SK-N-SH (cell line): ENCODE measurements at regions not wholly inside any gene's neighbourhood (a gene's known extent, or its start where the extent isn't known, plus 50 kb on each side); places are given as distances from the start of the nearest gene placed in this dataset.

Experiments used
- CTCF ChIA-PET: fragments of 300-600, 350-600 bp; formaldehyde crosslinking; extraction: SDS; loops from one replicate; lab custom pipeline; 2021; lab: Yijun Ruan, JAX
- POLR2A ChIA-PET: fragments of 350-600 bp; sonication (Branson Sonifier 250); formaldehyde crosslinking; extraction: SDS; loops from one replicate; lab custom pipeline; 2020; ENCODE audit warnings: antibody characterized with exemption, inconsistent platforms; lab: Yijun Ruan, JAX
- DNase-seq: peaks from one replicate; pipeline ENCODE4 v3.0.0; 2012
- H2AFZ ChIP-seq: fragments of 200-600 bp; sonication (generic); 2 replicates; pipeline ENCODE4 v1.8.1; 2016; ENCODE audit warnings: antibody characterized with exemption, mild to moderate bottlenecking, low read depth
- H3F3A ChIP-seq: fragments of 200-600 bp; sonication (generic); replicated peaks from 2 replicates; pipeline ENCODE3; 2016; ENCODE audit warnings: antibody characterized with exemption, mild to moderate bottlenecking; ENCODE audit not compliant: insufficient read depth
- H3K27ac ChIP-seq, 2 experiments: fragments of 200-500 bp in 1 of 2; fragments of 200-600 bp in 1 of 2; sonication (Bioruptor generic) in 1 of 2; sonication (generic), shearing (Covaris generic) in 1 of 2; 2 replicates each; pipeline versions ENCODE4 v1.5.1 to v1.6.1; 2014 to 2016; ENCODE audit warnings: low read depth in 2 of 2, inconsistent platforms in 1 of 2, low read length in 1 of 2, mild to moderate bottlenecking in 1 of 2, mixed read lengths in 1 of 2
- H3K27me3 ChIP-seq: fragments of 200-600 bp; sonication (generic), shearing (Covaris generic); 2 replicates; pipeline ENCODE4 v1.6.1; 2016; ENCODE audit warnings: mixed run types; ENCODE audit not compliant: insufficient read depth
- H3K36me3 ChIP-seq, 2 experiments: fragments of 200-500 bp in 1 of 2; fragments of 200-600 bp in 1 of 2; sonication (Bioruptor generic) in 1 of 2; sonication (generic) in 1 of 2; replicated peaks in 1 of 2; 2 replicates each; pipeline versions ENCODE3 to v1.5.1; 2014 to 2016; ENCODE audit warnings: low read length in 1 of 2, mild to moderate bottlenecking in 1 of 2; ENCODE audit not compliant: insufficient read depth in 2 of 2, control insufficient read depth in 1 of 2
- H3K4me1 ChIP-seq, 2 experiments: fragments of 200-500 bp in 1 of 2; fragments of 200-600 bp in 1 of 2; sonication (Bioruptor generic) in 1 of 2; sonication (generic), shearing (Covaris generic) in 1 of 2; 2 replicates each; pipeline versions ENCODE4 v1.5.1 to v1.6.1; 2014 to 2016; ENCODE audit warnings: low read depth in 1 of 2, low read length in 1 of 2, mixed run types in 1 of 2; ENCODE audit not compliant: insufficient read depth in 2 of 2, control insufficient read depth in 1 of 2
- H3K4me2 ChIP-seq: fragments of 200-600 bp; sonication (generic), shearing (Covaris generic); 2 replicates; pipeline ENCODE4 v1.6.1; 2017; ENCODE audit warnings: mixed run types
- H3K4me3 ChIP-seq, 2 experiments: fragments of 200-500 bp in 1 of 2; fragments of 200-600 bp in 1 of 2; sonication (Bioruptor generic) in 1 of 2; sonication (generic), shearing (Covaris generic) in 1 of 2; 2 replicates each; pipeline versions ENCODE4 v1.5.1 to v1.8.1; 2014 to 2016; ENCODE audit warnings: low read depth in 2 of 2, inconsistent platforms in 1 of 2, low read length in 1 of 2, mild to moderate bottlenecking in 1 of 2, mixed read lengths in 1 of 2, moderate library complexity in 1 of 2
- H3K79me2 ChIP-seq: fragments of 200-600 bp; sonication (generic); 2 replicates; pipeline ENCODE4 v1.8.1; 2017; ENCODE audit warnings: mild to moderate bottlenecking; ENCODE audit not compliant: insufficient read depth
- H3K9ac ChIP-seq: fragments of 200-600 bp; sonication (generic); 2 replicates; pipeline ENCODE4 v1.6.1; 2017; ENCODE audit warnings: mixed run types
- H3K9me2 ChIP-seq: fragments of 200-600 bp; sonication (generic); 2 replicates; pipeline ENCODE4 v1.6.1; 2017; ENCODE audit warnings: mixed run types
- H3K9me3 ChIP-seq: fragments of 200-600 bp; sonication (generic); 2 replicates; pipeline ENCODE4 v1.6.1; 2017; ENCODE audit warnings: mixed run types, mild to moderate bottlenecking, moderate library complexity
- H4K20me1 ChIP-seq: fragments of 200-600 bp; sonication (generic); 2 replicates; pipeline ENCODE4 v1.6.1; 2017; ENCODE audit warnings: mild to moderate bottlenecking, mixed run types; ENCODE audit not compliant: insufficient read depth
- ELF1 ChIP-seq: IDR thresholded peaks from 2 replicates; pipeline ENCODE4 v1.4.0; 2012
- FOXJ3 ChIP-seq: sonication (generic); formaldehyde crosslinking; IDR thresholded peaks from 2 replicates; pipeline ENCODE4 v1.5.1; 2020; ENCODE audit warnings: mild to moderate bottlenecking, missing genetic modification reagents
- GATA2 ChIP-seq: sonication (generic); formaldehyde crosslinking; IDR thresholded peaks from 2 replicates; pipeline ENCODE4 v1.5.0; 2020; ENCODE audit warnings: mild to moderate bottlenecking, missing genetic modification reagents
- POLR2AphosphoS5 ChIP-seq: IDR thresholded peaks from 2 replicates; pipeline ENCODE4 v1.6.1; 2012; ENCODE audit warnings: low read depth, low read length
- RCOR1 ChIP-seq: fragments of 150-350 bp; IDR thresholded peaks from 2 replicates; pipeline ENCODE4 v1.6.1; 2017; ENCODE audit warnings: antibody characterized with exemption, low read length
- RFX5 ChIP-seq: IDR thresholded peaks from 2 replicates; pipeline ENCODE4 v1.6.1; 2012; ENCODE audit warnings: mild to moderate bottlenecking, improper control_type of control experiment, low read length
- RXRA ChIP-seq: IDR thresholded peaks from 2 replicates; pipeline ENCODE4 v1.4.0; 2012; ENCODE audit warnings: low read depth, mild to moderate bottlenecking, borderline replicate concordance
- TAF1 ChIP-seq: IDR thresholded peaks from 2 replicates; pipeline ENCODE4 v1.6.1; 2012; ENCODE audit warnings: low read depth, mild to moderate bottlenecking, low read length, moderate library complexity, borderline replicate concordance
- WGBS: methylation state at CpG from one replicate; pipeline ENCODE4 v1.1.6; 2017; ENCODE audit warnings: low lambda C conversion rate; 5-methylcytosine and 5-hydroxymethylcytosine counted together
- TF ChIP-seq, protein P1 (sequence below): fragments of 150-350 bp; IDR thresholded peaks from 2 replicates; pipeline ENCODE4 v1.6.1; 2016; ENCODE audit warnings: mild to moderate bottlenecking, low read depth, low read length
- TF ChIP-seq, protein P2 (sequence below): fragments of 150-350 bp; IDR thresholded peaks from 2 replicates; pipeline ENCODE4 v1.6.1; 2017; ENCODE audit warnings: antibody characterized with exemption, low read length, low read depth, borderline replicate concordance
- TF ChIP-seq, protein P3 (sequence below): fragments of 200-600 bp; sonication (generic); IDR thresholded peaks from 2 replicates; pipeline ENCODE4 v1.6.1; 2017; ENCODE audit warnings: antibody characterized with exemption, mild to moderate bottlenecking, moderate library complexity

DNA sequence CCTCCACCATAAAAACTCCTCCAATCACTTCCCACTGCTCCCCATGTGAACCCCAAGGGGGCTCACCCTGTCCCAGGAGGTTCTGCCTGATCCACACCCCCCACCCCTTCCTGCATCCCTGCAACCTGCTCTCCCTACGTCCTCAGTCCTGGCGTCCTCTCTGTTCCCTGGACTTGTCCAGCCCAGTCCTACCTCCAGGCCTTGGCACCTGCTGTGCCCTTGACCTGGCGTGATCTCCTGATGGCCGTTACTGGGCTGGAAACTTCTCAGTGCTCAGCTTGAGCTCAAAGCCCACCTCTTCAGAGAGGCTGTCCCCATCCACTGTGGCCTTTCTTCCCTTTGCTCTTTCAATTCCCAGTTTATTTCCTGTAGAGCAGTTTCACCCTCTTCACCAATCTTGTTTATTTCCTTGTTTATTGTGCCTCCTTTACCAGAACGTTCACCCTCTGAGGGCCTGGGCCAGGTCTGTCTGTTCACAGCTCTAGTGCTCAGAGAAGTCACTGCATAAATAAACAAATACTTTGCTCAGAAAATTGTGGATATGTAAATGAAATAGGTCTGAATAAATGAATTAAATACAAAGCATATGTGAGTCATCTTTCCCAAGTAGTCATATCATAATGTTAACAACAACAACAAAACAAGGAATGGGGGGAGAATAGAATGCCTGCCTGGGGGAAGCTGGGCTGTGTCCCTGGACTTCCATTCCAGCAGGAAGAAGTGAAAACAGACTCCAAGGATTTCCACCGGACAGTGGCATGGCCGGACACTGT is 175.7 kb upstream of the SULF2 start:
- CTCF ChIA-PET = interaction anchor here (0.6 to 1.1 kb wide), 3 partner anchors 8 to 659 kb away, joined by 3 read pairs; no protein-coding TSS in a partner anchor
- WGBS = 79% methylated on average over 7 of the region's 7 CpGs

DNA sequence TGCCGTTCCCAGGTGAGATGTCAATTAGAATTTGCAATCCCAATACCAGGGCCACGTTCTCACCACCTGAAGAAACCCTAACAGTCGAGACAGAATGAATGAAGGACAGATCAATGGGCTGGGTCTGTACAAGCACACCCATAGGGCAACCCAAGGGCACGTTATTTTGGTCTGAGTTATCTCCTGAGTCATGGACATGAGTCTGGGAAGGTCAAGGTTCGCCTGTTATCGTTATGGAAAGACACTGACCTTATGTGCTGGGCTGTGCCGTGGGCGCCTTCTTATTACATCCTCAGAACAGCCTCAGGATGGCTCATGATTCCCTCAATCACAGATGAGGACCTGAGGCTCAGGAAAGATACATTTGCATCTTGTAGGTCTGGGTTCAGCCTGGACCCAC is 175.0 kb upstream of the SULF2 start:
- TF ChIP-seq FOXJ3 (CRISPR knock-in tag) (no peak), TAF1 (no peak), GATA2 (CRISPR knock-in tag) (no peak)
- TF ChIP-seq, protein P1, sequence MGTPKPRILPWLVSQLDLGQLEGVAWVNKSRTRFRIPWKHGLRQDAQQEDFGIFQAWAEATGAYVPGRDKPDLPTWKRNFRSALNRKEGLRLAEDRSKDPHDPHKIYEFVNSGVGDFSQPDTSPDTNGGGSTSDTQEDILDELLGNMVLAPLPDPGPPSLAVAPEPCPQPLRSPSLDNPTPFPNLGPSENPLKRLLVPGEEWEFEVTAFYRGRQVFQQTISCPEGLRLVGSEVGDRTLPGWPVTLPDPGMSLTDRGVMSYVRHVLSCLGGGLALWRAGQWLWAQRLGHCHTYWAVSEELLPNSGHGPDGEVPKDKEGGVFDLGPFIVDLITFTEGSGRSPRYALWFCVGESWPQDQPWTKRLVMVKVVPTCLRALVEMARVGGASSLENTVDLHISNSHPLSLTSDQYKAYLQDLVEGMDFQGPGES = no peak
- TF ChIP-seq, protein P2, sequence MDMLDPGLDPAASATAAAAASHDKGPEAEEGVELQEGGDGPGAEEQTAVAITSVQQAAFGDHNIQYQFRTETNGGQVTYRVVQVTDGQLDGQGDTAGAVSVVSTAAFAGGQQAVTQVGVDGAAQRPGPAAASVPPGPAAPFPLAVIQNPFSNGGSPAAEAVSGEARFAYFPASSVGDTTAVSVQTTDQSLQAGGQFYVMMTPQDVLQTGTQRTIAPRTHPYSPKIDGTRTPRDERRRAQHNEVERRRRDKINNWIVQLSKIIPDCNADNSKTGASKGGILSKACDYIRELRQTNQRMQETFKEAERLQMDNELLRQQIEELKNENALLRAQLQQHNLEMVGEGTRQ = no peak
- CTCF ChIA-PET = interaction anchor here (0.6 to 1.1 kb wide), 2 partner anchors 9 to 660 kb away, joined by 3 read pairs; no protein-coding TSS in a partner anchor
- no peak overlapping the region for H3K9ac ChIP-seq
- H3K4me3 ChIP-seq = no peak overlapping the region
- H3K27me3 ChIP-seq = no peaks in the 10 kb centered on the region
- POLR2A ChIA-PET = no interaction called here
- no peak overlapping the region for H3K27ac ChIP-seq
- 58% methylated on average over 6 of the region's 8 CpGs for WGBS
- no peak overlapping the region for H2AFZ ChIP-seq
- no peaks in the 10 kb centered on the region for H3K79me2 ChIP-seq
- H3K9me3 ChIP-seq = no peaks in the 10 kb centered on the region
- H3K9me2 ChIP-seq = no peaks in the 10 kb centered on the region
- no peak for DNase-seq
- peaks cover 0 to 57% of the 10 kb centered on the region in 2 experiments; a peak in 2 of 4 replicates for H3K4me1 ChIP-seq
- no peaks in the 10 kb centered on the region for H3F3A ChIP-seq
- no peaks in the 10 kb centered on the region for H3K36me3 ChIP-seq
- no peaks in the 10 kb centered on the region for H4K20me1 ChIP-seq
- no peak overlapping the region for H3K4me2 ChIP-seq

More for the DNA sequence above, 175.7 kb upstream of the SULF2 start:
- Histone ChIP-seq H3K4me2 (no peak overlapping the region), H3K9me3 (no peaks in the 10 kb centered on the region), H3F3A (no peaks in the 10 kb centered on the region), H3K79me2 (no peaks in the 10 kb centered on the region), H3K9ac (no peak overlapping the region), H3K36me3 (no peaks in the 10 kb centered on the region), H3K4me3 (no peak overlapping the region), H3K9me2 (no peaks in the 10 kb centered on the region), H4K20me1 (no peaks in the 10 kb centered on the region), H3K27me3 (no peaks in the 10 kb centered on the region), H3K27ac (no peak overlapping the region), H3K4me1 (peaks cover 0 to 57% of the 10 kb centered on the region in 2 experiments; a peak in 2 of 4 replicates), H2AFZ (no peak overlapping the region)
- POLR2A ChIA-PET = no interaction called here
- TF ChIP-seq POLR2AphosphoS5 (no peak), ELF1 (no peak), RXRA (no peak), GATA2 (CRISPR knock-in tag) (no peak), RCOR1 (no peak), RFX5 (no peak)
- TF ChIP-seq, protein P2 = no peak
- TF ChIP-seq, protein P3, sequence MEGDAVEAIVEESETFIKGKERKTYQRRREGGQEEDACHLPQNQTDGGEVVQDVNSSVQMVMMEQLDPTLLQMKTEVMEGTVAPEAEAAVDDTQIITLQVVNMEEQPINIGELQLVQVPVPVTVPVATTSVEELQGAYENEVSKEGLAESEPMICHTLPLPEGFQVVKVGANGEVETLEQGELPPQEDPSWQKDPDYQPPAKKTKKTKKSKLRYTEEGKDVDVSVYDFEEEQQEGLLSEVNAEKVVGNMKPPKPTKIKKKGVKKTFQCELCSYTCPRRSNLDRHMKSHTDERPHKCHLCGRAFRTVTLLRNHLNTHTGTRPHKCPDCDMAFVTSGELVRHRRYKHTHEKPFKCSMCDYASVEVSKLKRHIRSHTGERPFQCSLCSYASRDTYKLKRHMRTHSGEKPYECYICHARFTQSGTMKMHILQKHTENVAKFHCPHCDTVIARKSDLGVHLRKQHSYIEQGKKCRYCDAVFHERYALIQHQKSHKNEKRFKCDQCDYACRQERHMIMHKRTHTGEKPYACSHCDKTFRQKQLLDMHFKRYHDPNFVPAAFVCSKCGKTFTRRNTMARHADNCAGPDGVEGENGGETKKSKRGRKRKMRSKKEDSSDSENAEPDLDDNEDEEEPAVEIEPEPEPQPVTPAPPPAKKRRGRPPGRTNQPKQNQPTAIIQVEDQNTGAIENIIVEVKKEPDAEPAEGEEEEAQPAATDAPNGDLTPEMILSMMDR = no peak
- no peak for DNase-seq
